ENCODE measurements at regions not wholly inside any gene's neighbourhood (a gene's known extent, or its start where the extent isn't known, plus 50 kb on each side); places are given as distances from the start of the nearest gene placed in this dataset.

DNA sequence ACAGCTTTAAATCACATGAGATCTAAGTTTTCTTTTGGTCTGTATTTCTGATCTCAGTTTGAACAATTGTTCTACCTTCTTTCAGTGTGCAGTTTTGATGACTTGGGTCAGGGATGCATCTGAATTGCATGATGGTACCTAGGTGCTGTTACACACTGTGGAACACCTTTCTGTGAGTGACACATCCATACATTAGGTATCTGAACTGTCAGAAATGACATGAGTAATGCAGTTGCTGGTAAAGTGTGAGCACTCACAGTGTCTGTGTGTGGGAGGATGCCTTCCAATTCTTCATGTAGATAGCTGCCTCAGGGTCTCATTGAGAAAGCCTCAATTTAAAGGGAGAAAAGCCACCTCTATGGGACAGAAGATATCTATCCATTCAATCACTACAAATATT is 411.9 kb downstream of the PPARGC1A start:
- Histone ChIP-seq H3K4me3 (ENCODE audit: low read length) (no peak overlapping the region), H3K27me3 (ENCODE audit: control insufficient read depth, low read length) (no peaks in the 10 kb centered on the region), H4K20me1 (ENCODE audit: control insufficient read depth, insufficient read depth, low read depth, low read length) (no peaks in the 10 kb centered on the region), H3K9me2 (replicated peaks; ENCODE audit: control insufficient read depth, low read length) (no peaks in the 10 kb centered on the region), H3F3A (ENCODE audit: control insufficient read depth, insufficient read depth) (no peaks in the 10 kb centered on the region), H3K79me2 (ENCODE audit: control insufficient read depth, low read length) (no peaks in the 10 kb centered on the region), H3K4me2 (ENCODE audit: low read length) (no peak overlapping the region), H3K9me3 (ENCODE audit: control insufficient read depth, insufficient read depth, low read length) (no peaks in the 10 kb centered on the region), H3K27ac (ENCODE audit: low read depth, low read length) (no peak overlapping the region), H3K36me3 (ENCODE audit: control insufficient read depth, low read length) (no peaks in the 10 kb centered on the region), H3K4me1 (ENCODE audit: control insufficient read depth, low read length) (no peaks in the 10 kb centered on the region)
- no peak for TF ChIP-seq EZH2phosphoT487 (IDR thresholded peaks at IDR 0.05; ENCODE audit: borderline replicate concordance, low read length)
- TF ChIP-seq, protein P1, sequence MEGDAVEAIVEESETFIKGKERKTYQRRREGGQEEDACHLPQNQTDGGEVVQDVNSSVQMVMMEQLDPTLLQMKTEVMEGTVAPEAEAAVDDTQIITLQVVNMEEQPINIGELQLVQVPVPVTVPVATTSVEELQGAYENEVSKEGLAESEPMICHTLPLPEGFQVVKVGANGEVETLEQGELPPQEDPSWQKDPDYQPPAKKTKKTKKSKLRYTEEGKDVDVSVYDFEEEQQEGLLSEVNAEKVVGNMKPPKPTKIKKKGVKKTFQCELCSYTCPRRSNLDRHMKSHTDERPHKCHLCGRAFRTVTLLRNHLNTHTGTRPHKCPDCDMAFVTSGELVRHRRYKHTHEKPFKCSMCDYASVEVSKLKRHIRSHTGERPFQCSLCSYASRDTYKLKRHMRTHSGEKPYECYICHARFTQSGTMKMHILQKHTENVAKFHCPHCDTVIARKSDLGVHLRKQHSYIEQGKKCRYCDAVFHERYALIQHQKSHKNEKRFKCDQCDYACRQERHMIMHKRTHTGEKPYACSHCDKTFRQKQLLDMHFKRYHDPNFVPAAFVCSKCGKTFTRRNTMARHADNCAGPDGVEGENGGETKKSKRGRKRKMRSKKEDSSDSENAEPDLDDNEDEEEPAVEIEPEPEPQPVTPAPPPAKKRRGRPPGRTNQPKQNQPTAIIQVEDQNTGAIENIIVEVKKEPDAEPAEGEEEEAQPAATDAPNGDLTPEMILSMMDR (IDR thresholded peaks at IDR 0.05; ENCODE audit: low read depth, low read length, poor library complexity, severe bottlenecking), result no peak

DNA sequence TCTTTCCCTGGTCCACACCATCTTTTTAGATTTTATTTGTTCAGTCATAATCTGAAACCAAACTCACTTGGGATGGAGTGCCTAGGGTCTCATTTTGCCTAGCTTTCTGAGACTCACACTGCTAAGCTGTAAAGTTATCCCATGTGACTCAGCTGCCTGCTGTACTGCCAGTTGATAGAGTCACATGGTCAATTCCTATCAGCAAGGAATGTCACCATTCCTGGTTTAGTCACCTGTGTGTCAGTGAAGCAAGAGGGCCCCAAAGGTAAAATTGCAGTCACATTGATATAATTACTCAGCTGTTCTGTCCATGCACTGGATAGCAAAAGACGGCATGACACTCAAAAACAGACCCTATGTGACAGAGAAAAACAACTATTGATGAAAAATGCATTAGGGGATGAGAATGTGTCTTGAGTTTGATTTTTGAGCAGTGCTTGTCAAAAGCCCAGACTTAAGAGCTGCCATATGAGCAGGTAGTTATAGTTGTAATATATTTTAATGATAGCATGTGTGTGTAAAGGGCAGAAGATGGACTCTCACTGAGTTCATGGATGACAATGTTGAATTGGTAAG is 413.2 kb downstream of the PPARGC1A start:
- Histone ChIP-seq H3F3A (ENCODE audit: control insufficient read depth, insufficient read depth) (no peaks in the 10 kb centered on the region), H3K4me3 (ENCODE audit: low read length) (no peak overlapping the region), H3K4me2 (ENCODE audit: low read length) (no peak overlapping the region), H3K27me3 (ENCODE audit: control insufficient read depth, low read length) (no peaks in the 10 kb centered on the region), H3K9me2 (replicated peaks; ENCODE audit: control insufficient read depth, low read length) (no peaks in the 10 kb centered on the region), H3K9me3 (ENCODE audit: control insufficient read depth, insufficient read depth, low read length) (no peaks in the 10 kb centered on the region), H3K27ac (ENCODE audit: low read depth, low read length) (no peak overlapping the region), H3K79me2 (ENCODE audit: control insufficient read depth, low read length) (no peaks in the 10 kb centered on the region), H4K20me1 (ENCODE audit: control insufficient read depth, insufficient read depth, low read depth, low read length) (no peaks in the 10 kb centered on the region), H3K4me1 (ENCODE audit: control insufficient read depth, low read length) (no peaks in the 10 kb centered on the region), H3K36me3 (ENCODE audit: control insufficient read depth, low read length) (no peaks in the 10 kb centered on the region)
- TF ChIP-seq EZH2phosphoT487 (IDR thresholded peaks at IDR 0.05; ENCODE audit: borderline replicate concordance, low read length), result no peak
- TF ChIP-seq, protein P1 (IDR thresholded peaks at IDR 0.05; ENCODE audit: low read depth, low read length, poor library complexity, severe bottlenecking), result no peak

DNA sequence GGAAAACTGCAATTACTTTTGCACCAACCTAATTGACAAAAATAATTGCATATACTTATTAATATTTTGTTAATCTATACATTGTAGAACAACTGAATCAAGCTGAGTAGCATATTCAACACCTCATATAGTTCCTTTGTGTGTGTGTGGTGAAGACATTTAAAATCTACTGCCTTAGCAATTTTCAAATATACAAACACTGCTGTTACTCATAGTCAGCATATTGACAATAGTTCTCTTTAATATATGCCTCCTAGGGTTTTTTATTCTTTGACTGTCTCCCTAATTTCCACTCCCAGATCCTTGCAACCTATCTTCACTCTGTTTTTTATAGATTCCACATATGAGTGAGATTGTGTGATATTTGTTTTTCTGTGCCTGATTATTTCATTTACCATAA is 426.8 kb downstream of the PPARGC1A start:
- Histone ChIP-seq H4K20me1 (ENCODE audit: control insufficient read depth, insufficient read depth, low read depth, low read length) (no peaks in the 10 kb centered on the region), H3K27ac (ENCODE audit: low read depth, low read length) (no peak overlapping the region), H3K79me2 (ENCODE audit: control insufficient read depth, low read length) (no peaks in the 10 kb centered on the region), H3K9me2 (replicated peaks; ENCODE audit: control insufficient read depth, low read length) (no peaks in the 10 kb centered on the region), H3K4me2 (ENCODE audit: low read length) (no peak overlapping the region), H3K4me3 (ENCODE audit: low read length) (no peak overlapping the region), H3K27me3 (ENCODE audit: control insufficient read depth, low read length) (no peaks in the 10 kb centered on the region), H3K9me3 (ENCODE audit: control insufficient read depth, insufficient read depth, low read length) (no peaks in the 10 kb centered on the region; the same call in 1 of the 2 replicates), H3F3A (ENCODE audit: control insufficient read depth, insufficient read depth) (no peaks in the 10 kb centered on the region), H3K36me3 (ENCODE audit: control insufficient read depth, low read length) (no peaks in the 10 kb centered on the region), H3K4me1 (ENCODE audit: control insufficient read depth, low read length) (no peaks in the 10 kb centered on the region)
- TF ChIP-seq EZH2phosphoT487 (IDR thresholded peaks at IDR 0.05; ENCODE audit: borderline replicate concordance, low read length), result no peak
- TF ChIP-seq, protein P1 (IDR thresholded peaks at IDR 0.05; ENCODE audit: low read depth, low read length, poor library complexity, severe bottlenecking), result no peak
